ENCODE measurements at regions not wholly inside any gene's neighbourhood (a gene's known extent, or its start where the extent isn't known, plus 50 kb on each side); places are given as distances from the start of the nearest gene placed in this dataset.

GRCh38 chr6:85124472-85125354, 325.2 kb upstream of the NT5E start:
- Mint-ChIP-seq H3K4me1 (ENCODE audit: low read depth in 2 of 2) (no peaks in the 10 kb centered on the region), H3K4me3 (no peak overlapping the region), H3K36me3 (ENCODE audit: insufficient read depth) (no peaks in the 10 kb centered on the region), H3K27ac (no peak overlapping the region), H3K27me3 (no peaks in the 10 kb centered on the region), H3K9me3 (peaks cover 0 to 2% of the 10 kb centered on the region in 2 donors)
- ATAC-seq (replicated peaks) = no peak
- DNase-seq = no peak

GRCh38 chr6:85121158-85121557, 328.7 kb upstream of the NT5E start:
- Mint-ChIP-seq H3K27me3 (no peaks in the 10 kb centered on the region), H3K9me3 (peaks cover 0 to 7% of the 10 kb centered on the region in 2 donors), H3K36me3 (ENCODE audit: insufficient read depth) (peaks cover 2% of the 10 kb centered on the region), H3K27ac (no peak overlapping the region), H3K4me1 (ENCODE audit: low read depth in 2 of 2) (no peaks in the 10 kb centered on the region), H3K4me3 (no peak overlapping the region)
- ATAC-seq (replicated peaks) (no peak), DNase-seq (no peak)

- Mint-ChIP-seq H3K4me3 (no peak overlapping the region), H3K9me3 (peaks cover 0 to 7% of the 10 kb centered on the region in 2 donors), H3K36me3 (ENCODE audit: insufficient read depth) (peaks cover 2% of the 10 kb centered on the region), H3K27ac (no peak overlapping the region), H3K4me1 (ENCODE audit: low read depth in 2 of 2) (no peaks in the 10 kb centered on the region), H3K27me3 (no peaks in the 10 kb centered on the region)
- DNase-seq = no peak
- no peak for ATAC-seq (replicated peaks)
Observed at GRCh38 chr6:85118652-85119235, 331.1 kb upstream of the NT5E start.

- Mint-ChIP-seq H3K4me1 (ENCODE audit: low read depth in 2 of 2) (no peaks in the 10 kb centered on the region), H3K9me3 (peaks cover 0 to 7% of the 10 kb centered on the region in 2 donors), H3K27me3 (no peaks in the 10 kb centered on the region), H3K36me3 (ENCODE audit: insufficient read depth) (peaks cover 2% of the 10 kb centered on the region), H3K27ac (no peak overlapping the region), H3K4me3 (no peak overlapping the region)
- DNase-seq (no peak), ATAC-seq (replicated peaks) (no peak)
Observed at GRCh38 chr6:85118233-85118632, 331.6 kb upstream of the NT5E start.

- ATAC-seq (replicated peaks) (no peak), DNase-seq (no peak)
- H3K4me1 Mint-ChIP-seq (ENCODE audit: low read depth in 2 of 2) = no peaks in the 10 kb centered on the region
- H3K27ac Mint-ChIP-seq = no peak overlapping the region
- H3K27me3 Mint-ChIP-seq = no peaks in the 10 kb centered on the region
- no peak overlapping the region for H3K4me3 Mint-ChIP-seq
- peaks cover 0 to 7% of the 10 kb centered on the region in 2 donors for H3K9me3 Mint-ChIP-seq
- peaks cover 2% of the 10 kb centered on the region for H3K36me3 Mint-ChIP-seq (ENCODE audit: insufficient read depth)
Observed at GRCh38 chr6:85116475-85116874, 333.4 kb upstream of the NT5E start.

GRCh38 chr6:85115876-85116275, 334.0 kb upstream of the NT5E start:
- no peak for DNase-seq
- Mint-ChIP-seq H3K27ac (no peak overlapping the region), H3K27me3 (no peaks in the 10 kb centered on the region), H3K36me3 (ENCODE audit: insufficient read depth) (peaks cover 2% of the 10 kb centered on the region), H3K4me1 (ENCODE audit: low read depth in 2 of 2) (no peaks in the 10 kb centered on the region), H3K4me3 (no peak overlapping the region), H3K9me3 (peaks cover 0 to 7% of the 10 kb centered on the region in 2 donors)
- no peak for ATAC-seq (replicated peaks)

GRCh38 chr6:85115376-85115775, 334.5 kb upstream of the NT5E start:
- Mint-ChIP-seq H3K36me3 (ENCODE audit: insufficient read depth) (peaks cover 2% of the 10 kb centered on the region), H3K4me3 (no peak overlapping the region), H3K27me3 (no peaks in the 10 kb centered on the region), H3K4me1 (ENCODE audit: low read depth in 2 of 2) (no peaks in the 10 kb centered on the region), H3K9me3 (peaks cover 0 to 7% of the 10 kb centered on the region in 2 donors), H3K27ac (no peak overlapping the region)
- no peak for ATAC-seq (replicated peaks)
- no peak for DNase-seq

- DNase-seq (no peak), ATAC-seq (replicated peaks) (no peak)
- Mint-ChIP-seq H3K36me3 (ENCODE audit: insufficient read depth) (peaks cover 2% of the 10 kb centered on the region), H3K4me3 (no peak overlapping the region), H3K27me3 (no peaks in the 10 kb centered on the region), H3K4me1 (ENCODE audit: low read depth in 2 of 2) (no peaks in the 10 kb centered on the region), H3K27ac (no peak overlapping the region), H3K9me3 (peaks cover 3 to 6% of the 10 kb centered on the region in 2 donors)
Observed at GRCh38 chr6:85114581-85114935, 335.3 kb upstream of the NT5E start.

GRCh38 chr6:85113934-85114580, 335.8 kb upstream of the NT5E start:
- Mint-ChIP-seq H3K4me1 (ENCODE audit: low read depth in 2 of 2) (no peaks in the 10 kb centered on the region), H3K27me3 (no peaks in the 10 kb centered on the region), H3K27ac (no peak overlapping the region), H3K4me3 (no peak overlapping the region), H3K9me3 (peaks cover 2 to 7% of the 10 kb centered on the region in 2 donors), H3K36me3 (ENCODE audit: insufficient read depth) (peaks cover 2% of the 10 kb centered on the region)
- no peak for ATAC-seq (replicated peaks)
- DNase-seq = no peak

- DNase-seq = no peak
- Mint-ChIP-seq H3K36me3 (ENCODE audit: insufficient read depth) (no peaks in the 10 kb centered on the region), H3K4me1 (ENCODE audit: low read depth in 2 of 2) (no peaks in the 10 kb centered on the region), H3K27ac (no peak overlapping the region), H3K4me3 (no peak overlapping the region), H3K9me3 (peaks cover 2 to 7% of the 10 kb centered on the region in 2 donors), H3K27me3 (no peaks in the 10 kb centered on the region)
- no peak for ATAC-seq (replicated peaks)
Observed at GRCh38 chr6:85112540-85112939, 337.3 kb upstream of the NT5E start.

GRCh38 chr6:85111481-85112011, 338.3 kb upstream of the NT5E start:
- no peaks in the 10 kb centered on the region for H3K27me3 Mint-ChIP-seq
- no peak overlapping the region for H3K4me3 Mint-ChIP-seq
- DNase-seq = no peak
- H3K4me1 Mint-ChIP-seq (ENCODE audit: low read depth in 2 of 2) = no peaks in the 10 kb centered on the region
- no peaks in the 10 kb centered on the region for H3K36me3 Mint-ChIP-seq (ENCODE audit: insufficient read depth)
- no peak for ATAC-seq (replicated peaks)
- H3K27ac Mint-ChIP-seq = no peak overlapping the region
- peaks cover 0 to 7% of the 10 kb centered on the region in 2 donors for H3K9me3 Mint-ChIP-seq

GRCh38 chr6:85110943-85111342, 338.9 kb upstream of the NT5E start:
- Mint-ChIP-seq H3K4me3 (no peak overlapping the region), H3K36me3 (ENCODE audit: insufficient read depth) (no peaks in the 10 kb centered on the region), H3K9me3 (peaks cover 0 to 7% of the 10 kb centered on the region in 2 donors), H3K4me1 (ENCODE audit: low read depth in 2 of 2) (no peaks in the 10 kb centered on the region), H3K27ac (no peak overlapping the region), H3K27me3 (no peaks in the 10 kb centered on the region)
- ATAC-seq (replicated peaks) = no peak
- no peak for DNase-seq

- no peak for DNase-seq
- Mint-ChIP-seq H3K4me1 (ENCODE audit: low read depth in 2 of 2) (no peaks in the 10 kb centered on the region), H3K27me3 (no peaks in the 10 kb centered on the region), H3K27ac (no peak overlapping the region), H3K4me3 (no peak overlapping the region), H3K36me3 (ENCODE audit: insufficient read depth) (no peaks in the 10 kb centered on the region), H3K9me3 (peaks cover 0 to 7% of the 10 kb centered on the region in 2 donors)
- ATAC-seq (replicated peaks) = no peak
Observed at GRCh38 chr6:85107701-85108100, 342.2 kb upstream of the NT5E start.
